ENCODE measurements at regions not wholly inside any gene's neighbourhood (a gene's known extent, or its start where the extent isn't known, plus 50 kb on each side); places are given as distances from the start of the nearest gene placed in this dataset.
"Not testable (repeated sequence)": the region's sequence is repeated elsewhere in the genome, so short reads cannot be mapped to it uniquely, and the experiment has no call there.

- H3K4me3 Mint-ChIP-seq (ENCODE audit: low read depth, unreplicated experiment); H3K27me3 Mint-ChIP-seq (ENCODE audit: unreplicated experiment); H3K9me3 Mint-ChIP-seq (ENCODE audit: low read depth, unreplicated experiment); BruUV-seq (replicated peaks); H3K27ac Mint-ChIP-seq (ENCODE audit: unreplicated experiment); H3K4me1 Mint-ChIP-seq (ENCODE audit: low read depth, unreplicated experiment); CTCF ChIA-PET; H3K36me3 Mint-ChIP-seq (ENCODE audit: insufficient read depth, unreplicated experiment); intact Hi-C loops (cut with micrococcal nuclease; ENCODE audit: unreplicated experiment): not testable (repeated sequence)
- peak; percentile 0 for DNase-seq
Measured at GRCh38 chr22:11131178-11131577, 4396.8 kb upstream of the OR11H1 start.

Data from Calu3 (cell line).